ENCODE measurements at regions not wholly inside any gene's neighbourhood (a gene's known extent, or its start where the extent isn't known, plus 50 kb on each side); places are given as distances from the start of the nearest gene placed in this dataset.

DNA sequence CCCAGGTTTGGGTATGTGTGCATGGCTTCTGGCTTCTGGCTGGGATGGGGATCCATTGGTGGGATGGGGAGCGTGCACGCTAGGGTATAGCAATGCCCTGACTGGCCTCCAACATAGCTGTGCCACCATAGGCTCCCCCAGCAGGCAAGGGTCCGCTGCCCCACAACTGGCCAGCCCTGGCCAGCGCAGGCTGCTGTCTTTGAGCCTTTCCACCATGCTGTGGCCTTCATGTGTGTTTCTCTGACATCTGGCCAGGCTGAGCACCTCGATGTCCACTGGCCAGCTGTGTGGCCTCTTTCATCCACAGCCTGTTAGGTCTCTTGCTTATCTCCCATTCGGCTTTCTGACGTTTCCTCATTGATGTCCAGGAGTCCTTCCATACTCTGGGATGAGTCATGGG lies 231.3 kb downstream of the NDUFA10 start:
- TF ChIP-seq, protein P1, sequence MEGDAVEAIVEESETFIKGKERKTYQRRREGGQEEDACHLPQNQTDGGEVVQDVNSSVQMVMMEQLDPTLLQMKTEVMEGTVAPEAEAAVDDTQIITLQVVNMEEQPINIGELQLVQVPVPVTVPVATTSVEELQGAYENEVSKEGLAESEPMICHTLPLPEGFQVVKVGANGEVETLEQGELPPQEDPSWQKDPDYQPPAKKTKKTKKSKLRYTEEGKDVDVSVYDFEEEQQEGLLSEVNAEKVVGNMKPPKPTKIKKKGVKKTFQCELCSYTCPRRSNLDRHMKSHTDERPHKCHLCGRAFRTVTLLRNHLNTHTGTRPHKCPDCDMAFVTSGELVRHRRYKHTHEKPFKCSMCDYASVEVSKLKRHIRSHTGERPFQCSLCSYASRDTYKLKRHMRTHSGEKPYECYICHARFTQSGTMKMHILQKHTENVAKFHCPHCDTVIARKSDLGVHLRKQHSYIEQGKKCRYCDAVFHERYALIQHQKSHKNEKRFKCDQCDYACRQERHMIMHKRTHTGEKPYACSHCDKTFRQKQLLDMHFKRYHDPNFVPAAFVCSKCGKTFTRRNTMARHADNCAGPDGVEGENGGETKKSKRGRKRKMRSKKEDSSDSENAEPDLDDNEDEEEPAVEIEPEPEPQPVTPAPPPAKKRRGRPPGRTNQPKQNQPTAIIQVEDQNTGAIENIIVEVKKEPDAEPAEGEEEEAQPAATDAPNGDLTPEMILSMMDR (IDR thresholded peaks at IDR 0.05) = no peak
- TF ChIP-seq POLR2A (IDR thresholded peaks at IDR 0.05) = no peak
